K562 (cell line): ENCODE measurements at regions not wholly inside any gene's neighbourhood (a gene's known extent, or its start where the extent isn't known, plus 50 kb on each side); places are given as distances from the start of the nearest gene placed in this dataset.

Experiments
- ATAC-seq: fragments of 200-7000 bp; cut with Tn5 transposase; 3 replicates; pipeline ENCODE4 v1.9.1; 2020; ENCODE audit warnings: moderate library complexity
- BruUV-seq: library from RNA; stranded (reverse); fragments of 400-500 nt; replicated peaks from 2 replicates; lab custom pipeline; 2021; lab: Mats Ljungman, UMichigan
- CTCF ChIA-PET: fragments of 300-600 bp; formaldehyde crosslinking; extraction: SDS; loops from one replicate; lab custom pipeline; 2021; ENCODE audit warnings: low intra/inter-chr PET ratio; lab: Yijun Ruan, JAX
- POLR2A ChIA-PET: fragments of 300-600, 350-650 bp; sonication (Branson Sonifier 250); formaldehyde crosslinking; extraction: SDS; loops from one replicate; lab custom pipeline; 2021; ENCODE audit warnings: antibody characterized with exemption, inconsistent platforms; lab: Yijun Ruan, JAX
- DNase-seq, 4 experiments: peaks; one replicate each; pipeline versions ENCODE4 v3.0.0 to v3.0.0-alpha.2; 2011 to 2018; ENCODE audit warnings: low spot score in 3 of 4, mixed read lengths in 3 of 4; ENCODE audit errors: extremely low read depth in 1 of 4
- FAIRE-seq: peaks from 2 replicates; lab custom pipeline; 2011; peaks lifted over from hg19 to GRCh38; lab: Jason Lieb, UNC
- H2AFZ ChIP-seq: 2 replicates; pipeline ENCODE4 v1.6.0; 2011; ENCODE audit warnings: low read depth, low read length, control low read depth, inconsistent platforms
- H3K27ac ChIP-seq: fragments of 200-600 bp; 3 replicates; pipeline ENCODE4 v1.8.0; 2011; ENCODE audit warnings: low read depth, mild to moderate bottlenecking, control low read depth, inconsistent platforms, low read length, moderate library complexity, mixed read lengths; ENCODE audit errors: extremely low read depth
- H3K27me3 ChIP-seq, 2 experiments: fragments of 300-600 bp in 1 of 2; 2 replicates in 1 of 2; 3 replicates in 1 of 2; pipeline versions ENCODE4 v1.6.0 to v1.8.0; 2011; ENCODE audit warnings: inconsistent platforms in 2 of 2, low read length in 2 of 2, mild to moderate bottlenecking in 1 of 2, mixed read lengths in 1 of 2, moderate library complexity in 1 of 2; ENCODE audit not compliant: control insufficient read depth in 2 of 2, insufficient read depth in 2 of 2
- H3K36me3 ChIP-seq: fragments of 300-600 bp; 3 replicates; pipeline ENCODE4 v1.8.0; 2011; ENCODE audit warnings: mild to moderate bottlenecking, low read length, inconsistent platforms; ENCODE audit not compliant: control insufficient read depth, insufficient read depth
- H3K4me1 ChIP-seq, 2 experiments: fragments of 200-600 bp in 1 of 2; replicated peaks in 1 of 2; 2 replicates in 1 of 2; 3 replicates in 1 of 2; pipeline versions ENCODE4 v1.5.1 to v1.8.0; 2011; ENCODE audit warnings: inconsistent platforms in 2 of 2, low read length in 2 of 2, mild to moderate bottlenecking in 1 of 2, mixed read lengths in 1 of 2, moderate library complexity in 1 of 2; ENCODE audit not compliant: control insufficient read depth in 2 of 2, insufficient read depth in 2 of 2
- H3K4me2 ChIP-seq: 2 replicates; pipeline ENCODE4 v1.6.1; 2011; ENCODE audit warnings: low read length, control low read depth, inconsistent platforms, mixed read lengths; ENCODE audit not compliant: insufficient read depth
- H3K4me3 ChIP-seq: fragments of 200-600 bp; sonication (generic), shearing (Covaris generic); 2 replicates; pipeline ENCODE4 v1.5.1; 2016; ENCODE audit warnings: control low read depth, inconsistent platforms
- H3K79me2 ChIP-seq: fragments of 200-600 bp; 3 replicates; pipeline ENCODE4 v1.8.0; 2011; ENCODE audit warnings: low read length, inconsistent platforms; ENCODE audit not compliant: control insufficient read depth, insufficient read depth
- H3K9ac ChIP-seq, 2 experiments: 2 replicates each; pipeline versions ENCODE4 v1.6.0 to v1.6.1; 2011; ENCODE audit warnings: low read depth in 2 of 2, low read length in 2 of 2, control low read depth in 1 of 2, inconsistent platforms in 1 of 2, mild to moderate bottlenecking in 1 of 2, mixed read lengths in 1 of 2; ENCODE audit not compliant: insufficient read depth in 1 of 2
- H3K9me1 ChIP-seq: one replicate; pipeline ENCODE4 v1.6.0; 2011; ENCODE audit warnings: inconsistent platforms, mild to moderate bottlenecking, low read length, moderate library complexity; ENCODE audit not compliant: control insufficient read depth, insufficient read depth
- H3K9me3 ChIP-seq: replicated peaks from 2 replicates; pipeline ENCODE4 v1.5.1; 2011; ENCODE audit warnings: low read depth, low read length, inconsistent platforms; ENCODE audit not compliant: control insufficient read depth, insufficient read depth
- H4K20me1 ChIP-seq: replicated peaks from 2 replicates; pipeline ENCODE4 v1.6.1; 2011; ENCODE audit warnings: low read length, inconsistent platforms, mixed read lengths; ENCODE audit not compliant: control insufficient read depth, insufficient read depth
- E2F3 ChIP-seq: fragments of 250-450 bp; sonication (Bioruptor Pico); IDR thresholded peaks from 2 replicates; pipeline ENCODE4 v1.4.0; 2020; ENCODE audit warnings: mild to moderate bottlenecking
- EP400 ChIP-seq: fragments of 450-650 bp; IDR thresholded peaks from 2 replicates; pipeline ENCODE4 v1.6.1; 2017; ENCODE audit warnings: antibody characterized with exemption, mild to moderate bottlenecking, moderate library complexity
- FOXA3 ChIP-seq, 2 experiments: fragments of 450-650 bp in 1 of 2; sonication (generic) in 1 of 2; formaldehyde crosslinking; IDR thresholded peaks in 1 of 2; conservative IDR thresholded peaks in 1 of 2; 2 replicates each; pipeline versions ENCODE4 v1.4.0 to v1.8.0; 2020 to 2022; ENCODE audit warnings: mild to moderate bottlenecking in 2 of 2, missing genetic modification reagents in 1 of 2
- GABPB2 ChIP-seq: fragments of 250-450 bp; sonication (Bioruptor Pico); conservative IDR thresholded peaks from 2 replicates; pipeline ENCODE4 v1.5.1; 2021; ENCODE audit warnings: mild to moderate bottlenecking
- JUNB ChIP-seq: fragments of 450-650 bp; formaldehyde crosslinking; conservative IDR thresholded peaks from 2 replicates; pipeline ENCODE4 v1.4.0; 2020; ENCODE audit warnings: mild to moderate bottlenecking
- MEF2D ChIP-seq: conservative IDR thresholded peaks from 2 replicates; pipeline ENCODE4 v1.6.1; 2016; ENCODE audit warnings: low read depth, missing genetic modification characterization, missing compliant biosample characterization
- MTA1 ChIP-seq: fragments of 450-650 bp; IDR thresholded peaks from 2 replicates; pipeline ENCODE4 v1.6.1; 2017; ENCODE audit warnings: borderline replicate concordance
- SRF ChIP-seq, 2 experiments: fragments of 250-450, 450-650 bp in 1 of 2; sonication (Bioruptor Pico) in 1 of 2; sonication (generic) in 1 of 2; formaldehyde crosslinking; IDR thresholded peaks; 2 replicates each; pipeline versions ENCODE4 v1.5.0 to v1.5.1; 2020 to 2022; ENCODE audit warnings: mild to moderate bottlenecking in 1 of 2, missing genetic modification reagents in 1 of 2
- SRSF7 ChIP-seq: fragments of 200-400 bp; formaldehyde crosslinking; optimal IDR thresholded peaks from 2 replicates; pipeline ENCODE3; 2017; ENCODE audit warnings: mild to moderate bottlenecking, low read depth, low read length
- XRCC5 ChIP-seq: fragments of 200-400 bp; formaldehyde crosslinking; IDR thresholded peaks from 2 replicates; pipeline ENCODE4 v1.6.1; 2017; ENCODE audit warnings: low read depth, mild to moderate bottlenecking, low read length
- ZNF780A ChIP-seq: fragments of 250-450 bp; sonication (Bioruptor Pico); IDR thresholded peaks from 2 replicates; pipeline ENCODE4 v1.5.0; 2021; ENCODE audit warnings: mild to moderate bottlenecking
- WGBS: fragments of 100-300 bp; shearing (Covaris generic); methylation state at CpG from one replicate; pipeline ENCODE4 v1.1.6; 2016; ENCODE audit warnings: low coverage, mixed read lengths; ENCODE audit not compliant: insufficient coverage; ENCODE audit errors: missing lambda C conversion rate; 5-methylcytosine and 5-hydroxymethylcytosine counted together
- in situ Hi-C: fragments of 300-500 bp; cut with MboI; formaldehyde crosslinking; loops from 4 replicates; pipeline ENCODE4 v1.15.0; 2018; ENCODE audit warnings: inconsistent platforms, mixed read lengths
- intact Hi-C: fragments of 100-400 bp; cut with micrococcal nuclease; formaldehyde crosslinking; loops from 2 replicates; pipeline ENCODE4 v1.14.2; 2022

GRCh38 chr5:102671033-102671734, 83.9 kb upstream of the PAM start (continued):
- peak; percentile 55 for TF ChIP-seq EP400
- TF ChIP-seq, all 486 proteins: peak for 35; not testable (repeated sequence) for 451

- Histone ChIP-seq H3K9me1 (no peaks in the 10 kb centered on the region), H3K4me1 (no peaks in the 10 kb centered on the region), H2AFZ (no peak overlapping the region), H3K4me2 (no peak overlapping the region), H3K9me3 (no peaks in the 10 kb centered on the region), H3K27ac (no peak overlapping the region), H4K20me1 (no peaks in the 10 kb centered on the region), H3K4me3 (no peak overlapping the region), H3K9ac (no peak overlapping the region), H3K79me2 (no peaks in the 10 kb centered on the region), H3K27me3 (no peaks in the 10 kb centered on the region), H3K36me3 (no peaks in the 10 kb centered on the region)
- TF ChIP-seq SRSF7 = no peak
- TF ChIP-seq FOXA3 (CRISPR knock-in tag; conservative IDR thresholded peaks at IDR 0.05 in 1 of 2, IDR thresholded peaks at IDR 0.05 in 1 of 2) = no peak
- TF ChIP-seq MEF2D (tag) = no peak
- no peak for TF ChIP-seq ZNF780A (CRISPR knock-in tag)
- no peak for TF ChIP-seq E2F3 (CRISPR knock-in tag)
- TF ChIP-seq XRCC5 = no peak
- no peak for TF ChIP-seq SRF (CRISPR knock-in tag; IDR thresholded peaks at IDR 0.05)
- TF ChIP-seq MTA1 = no peak
- TF ChIP-seq JUNB (CRISPR knock-in tag) = no peak
- no peak for TF ChIP-seq GABPB2 (CRISPR knock-in tag)
- no TSS peak for BruUV-seq
- in situ Hi-C loops (no loop called here), intact Hi-C loops (no loop called here)
- 0% methylated on average over 4 of the region's 4 CpGs for WGBS
- ChIA-PET CTCF (no interaction called here), POLR2A (no interaction called here)
- no peak for ATAC-seq
- no peak for FAIRE-seq
- no peak for DNase-seq
Measured at GRCh38 chr5:102678267-102679058, 76.6 kb upstream of the PAM start.
